ENCODE measurements at regions not wholly inside any gene's neighbourhood (a gene's known extent, or its start where the extent isn't known, plus 50 kb on each side); places are given as distances from the start of the nearest gene placed in this dataset.

DNA sequence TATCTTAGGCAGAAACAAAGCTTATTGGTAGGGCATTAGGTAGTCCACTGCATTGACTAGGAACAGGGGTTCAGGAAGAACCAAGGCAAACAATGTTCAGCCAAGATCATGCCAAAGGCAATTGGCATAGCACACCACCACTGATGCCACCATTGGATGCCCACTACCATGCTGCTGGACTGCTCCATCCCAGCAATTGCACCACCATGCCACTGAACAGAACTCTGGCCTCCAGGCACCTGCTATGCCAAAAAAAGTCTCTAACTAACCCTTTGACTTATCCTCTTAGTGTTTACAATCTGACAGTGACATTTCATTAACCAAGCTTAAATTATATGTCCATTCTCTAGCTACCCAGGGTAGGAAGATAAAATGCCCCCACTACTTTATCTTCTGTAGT is 509.6 kb upstream of the CAMK1G start:
- Histone ChIP-seq H3K36me3 (no peaks in the 10 kb centered on the region), H3K4me3 (no peak overlapping the region), H3K27me3 (no peaks in the 10 kb centered on the region), H3K4me1 (no peaks in the 10 kb centered on the region), H3K9me3 (replicated peaks) (no peaks in the 10 kb centered on the region), H3K27ac (no peak overlapping the region)
- no peak for DNase-seq

DNA sequence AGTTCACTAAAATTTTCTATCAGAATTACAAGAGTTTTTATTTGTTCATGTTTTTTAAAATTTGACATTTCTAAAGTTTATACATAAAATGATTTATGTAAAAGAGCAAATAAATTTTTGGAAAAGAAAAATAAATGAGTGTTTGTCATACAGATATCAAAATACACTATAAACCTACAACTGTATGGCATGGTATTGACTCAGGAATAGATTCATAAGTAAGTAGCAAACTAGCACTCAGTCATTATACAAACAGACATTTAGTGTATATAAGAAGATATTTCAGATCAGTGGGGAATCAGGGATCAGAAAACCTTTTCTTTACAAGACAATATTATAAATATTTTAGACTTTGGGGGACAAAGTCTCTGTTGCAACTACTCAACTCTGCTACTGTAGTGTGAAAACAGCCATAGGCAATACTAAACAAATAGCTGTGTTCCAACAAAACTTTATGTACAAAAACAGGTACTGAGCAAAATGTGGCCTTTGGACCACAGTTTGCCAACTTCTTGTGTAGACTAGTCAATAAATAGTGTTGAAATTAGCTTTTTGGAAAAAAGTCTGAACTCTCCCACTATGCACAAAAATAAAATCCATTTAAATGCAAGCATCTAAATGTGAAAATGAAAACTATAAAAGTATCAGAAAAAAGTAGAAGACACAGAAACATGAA is 508.8 kb upstream of the CAMK1G start:
- Histone ChIP-seq H3K36me3 (no peaks in the 10 kb centered on the region), H3K4me3 (no peak overlapping the region), H3K27ac (no peak overlapping the region), H3K4me1 (peaks cover 2% of the 10 kb centered on the region), H3K9me3 (replicated peaks) (no peaks in the 10 kb centered on the region), H3K27me3 (no peaks in the 10 kb centered on the region)
- DNase-seq, result no peak

GRCh38 chr1:209076688-209077087 is 506.8 kb upstream of the CAMK1G start:
- Histone ChIP-seq H3K4me1 (peaks cover 8% of the 10 kb centered on the region), H3K27ac (no peak overlapping the region), H3K4me3 (no peak overlapping the region), H3K27me3 (no peaks in the 10 kb centered on the region), H3K9me3 (replicated peaks) (no peaks in the 10 kb centered on the region), H3K36me3 (no peaks in the 10 kb centered on the region)
- peak; percentile 47 to 73 for DNase-seq

GRCh38 chr1:209080170-209080781 is 503.2 kb upstream of the CAMK1G start:
- DNase-seq, result peak in 1 of 2 experiments; percentile 38
- Histone ChIP-seq H3K4me1 (peaks cover 8% of the 10 kb centered on the region), H3K36me3 (no peaks in the 10 kb centered on the region), H3K9me3 (replicated peaks) (no peaks in the 10 kb centered on the region), H3K4me3 (no peak overlapping the region), H3K27me3 (no peaks in the 10 kb centered on the region), H3K27ac (no peak overlapping the region)

GRCh38 chr1:209086486-209087192 is 496.9 kb upstream of the CAMK1G start:
- Histone ChIP-seq H3K27ac (no peak overlapping the region), H3K36me3 (no peaks in the 10 kb centered on the region), H3K4me1 (no peaks in the 10 kb centered on the region; the same call in 1 of the 2 replicates), H3K27me3 (no peaks in the 10 kb centered on the region), H3K9me3 (replicated peaks) (no peaks in the 10 kb centered on the region; the same call in 1 of the 2 replicates), H3K4me3 (no peak overlapping the region)
- no peak for DNase-seq

GRCh38 chr1:209094384-209094783 is 489.1 kb upstream of the CAMK1G start:
- peak in 1 of 2 experiments; percentile 34 for DNase-seq
- H3K27me3 ChIP-seq, result no peaks in the 10 kb centered on the region
- no peak overlapping the region for H3K4me3 ChIP-seq
- H3K9me3 ChIP-seq (replicated peaks), result no peaks in the 10 kb centered on the region; the same call in 1 of the 2 replicates
- H3K27ac ChIP-seq, result no peak overlapping the region
- no peaks in the 10 kb centered on the region for H3K36me3 ChIP-seq
- H3K4me1 ChIP-seq, result peaks cover 33% of the 10 kb centered on the region

GRCh38 chr1:209095627-209096595 is 487.6 kb upstream of the CAMK1G start:
- Histone ChIP-seq H3K36me3 (no peaks in the 10 kb centered on the region), H3K9me3 (replicated peaks) (no peaks in the 10 kb centered on the region), H3K27me3 (no peaks in the 10 kb centered on the region), H3K4me3 (no peak overlapping the region), H3K27ac (peak overlapping the region; percentile 26), H3K4me1 (peaks cover 33% of the 10 kb centered on the region)
- DNase-seq, result peak; percentile 50 to 67

DNA sequence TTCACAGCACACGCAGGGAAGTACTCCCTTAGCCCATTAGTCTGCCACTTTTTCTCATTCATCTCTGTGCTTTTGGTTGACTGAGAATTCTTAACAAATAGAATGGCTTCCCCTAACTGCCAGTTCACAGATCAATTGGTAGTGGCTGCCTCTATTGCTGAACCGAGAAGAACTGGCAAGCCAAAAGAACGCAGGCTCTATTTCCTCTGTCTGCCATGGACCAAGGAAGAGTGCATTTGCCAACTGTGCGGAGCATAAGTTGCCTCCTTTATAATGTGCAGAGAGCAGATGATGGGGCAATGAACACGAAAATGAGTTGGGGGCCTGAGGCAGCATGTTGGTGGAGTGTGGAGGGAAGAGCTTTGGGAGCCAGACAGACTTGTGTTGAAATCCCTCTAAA is 483.1 kb upstream of the CAMK1G start:
- no peaks in the 10 kb centered on the region for H3K36me3 ChIP-seq
- no peak overlapping the region for H3K4me3 ChIP-seq
- no peaks in the 10 kb centered on the region for H3K27me3 ChIP-seq
- H3K27ac ChIP-seq, result no peak overlapping the region
- DNase-seq, result no peak
- peaks cover 57% of the 10 kb centered on the region for H3K4me1 ChIP-seq
- no peaks in the 10 kb centered on the region for H3K9me3 ChIP-seq (replicated peaks)

DNA sequence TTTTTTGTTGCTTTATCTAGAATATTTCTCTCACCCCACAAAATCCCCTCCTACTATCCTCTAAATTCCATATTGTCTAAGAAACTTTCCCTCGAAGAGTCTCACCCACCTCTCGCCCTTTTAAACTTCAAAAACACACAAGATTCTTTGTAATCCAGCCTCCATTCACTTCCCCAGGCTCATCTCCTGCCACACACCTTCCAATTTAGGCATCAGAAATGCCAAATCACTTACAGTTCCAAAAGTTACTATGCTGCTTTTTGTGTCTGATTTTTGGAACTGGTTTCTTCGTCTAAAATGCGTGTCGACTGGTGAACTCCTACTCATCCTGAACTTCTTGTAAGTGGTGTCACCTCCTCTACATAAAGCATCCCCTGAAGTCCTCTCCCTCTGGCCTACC is 482.4 kb upstream of the CAMK1G start:
- Histone ChIP-seq H3K36me3 (no peaks in the 10 kb centered on the region), H3K9me3 (replicated peaks) (no peaks in the 10 kb centered on the region), H3K27ac (no peak overlapping the region), H3K4me3 (no peak overlapping the region), H3K27me3 (no peaks in the 10 kb centered on the region), H3K4me1 (peaks cover 57% of the 10 kb centered on the region)
- no peak for DNase-seq

DNA sequence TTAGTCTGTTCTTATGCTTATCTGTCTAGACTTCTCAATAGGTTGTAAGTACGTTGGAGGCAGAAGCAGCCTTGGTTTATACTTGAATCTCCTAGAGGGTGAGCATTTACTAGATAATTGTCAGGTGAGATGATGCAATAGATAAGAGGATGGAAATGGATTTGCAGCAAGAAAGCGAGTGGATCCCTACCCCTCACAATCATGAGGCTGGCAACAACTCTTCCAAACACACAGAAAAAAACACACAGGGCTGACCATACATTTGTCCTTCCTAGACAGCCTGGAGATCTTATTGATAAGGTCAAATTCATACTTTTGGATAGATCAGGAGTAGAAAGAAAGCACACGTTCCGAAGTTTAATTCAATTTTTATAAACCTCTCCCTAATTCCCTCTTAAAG is 481.4 kb upstream of the CAMK1G start:
- no peak overlapping the region for H3K27ac ChIP-seq
- no peak overlapping the region for H3K4me3 ChIP-seq
- H3K27me3 ChIP-seq, result no peaks in the 10 kb centered on the region
- no peak for DNase-seq
- H3K36me3 ChIP-seq, result no peaks in the 10 kb centered on the region
- no peaks in the 10 kb centered on the region for H3K9me3 ChIP-seq (replicated peaks)
- H3K4me1 ChIP-seq, result peaks cover 58% of the 10 kb centered on the region

DNA sequence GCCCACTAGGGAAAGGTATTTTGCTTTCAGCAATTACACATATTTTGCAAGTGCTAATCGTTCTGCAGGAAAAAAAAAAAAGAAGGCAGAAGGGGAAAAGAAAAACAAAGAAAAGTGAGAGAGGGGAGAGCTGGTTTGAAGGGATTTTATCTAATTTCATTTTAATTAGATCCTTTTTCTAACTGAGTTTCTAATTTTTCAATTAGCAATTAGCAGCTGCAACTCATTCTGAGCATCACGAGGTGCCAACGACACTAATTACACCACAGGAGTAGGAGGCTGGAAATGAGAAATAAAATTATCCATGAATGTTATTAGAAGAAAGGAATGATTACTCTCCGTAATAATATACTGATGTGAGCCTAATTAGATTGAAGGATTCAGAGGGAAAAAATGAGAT is 481.0 kb upstream of the CAMK1G start:
- no peak overlapping the region; the same call in 1 of the 2 replicates for H3K27ac ChIP-seq

GRCh38 chr1:209103092-209103491 is 480.4 kb upstream of the CAMK1G start:
- peak; percentile 39 to 77 for DNase-seq
- H3K4me3 ChIP-seq, result no peak overlapping the region
- peak overlapping the region; percentile 1; the same call in 1 of the 2 replicates for H3K27ac ChIP-seq
- H3K36me3 ChIP-seq, result no peaks in the 10 kb centered on the region
- H3K4me1 ChIP-seq, result peaks cover 51% of the 10 kb centered on the region
- no peaks in the 10 kb centered on the region for H3K9me3 ChIP-seq (replicated peaks)
- H3K27me3 ChIP-seq, result no peaks in the 10 kb centered on the region

More for the DNA sequence above, 481.0 kb upstream of the CAMK1G start:
- no peak overlapping the region for H3K4me3 ChIP-seq
- H3K27me3 ChIP-seq, result no peaks in the 10 kb centered on the region
- H3K36me3 ChIP-seq, result no peaks in the 10 kb centered on the region
- no peak for DNase-seq
- H3K4me1 ChIP-seq, result peaks cover 56% of the 10 kb centered on the region
- no peaks in the 10 kb centered on the region for H3K9me3 ChIP-seq (replicated peaks)

DNA sequence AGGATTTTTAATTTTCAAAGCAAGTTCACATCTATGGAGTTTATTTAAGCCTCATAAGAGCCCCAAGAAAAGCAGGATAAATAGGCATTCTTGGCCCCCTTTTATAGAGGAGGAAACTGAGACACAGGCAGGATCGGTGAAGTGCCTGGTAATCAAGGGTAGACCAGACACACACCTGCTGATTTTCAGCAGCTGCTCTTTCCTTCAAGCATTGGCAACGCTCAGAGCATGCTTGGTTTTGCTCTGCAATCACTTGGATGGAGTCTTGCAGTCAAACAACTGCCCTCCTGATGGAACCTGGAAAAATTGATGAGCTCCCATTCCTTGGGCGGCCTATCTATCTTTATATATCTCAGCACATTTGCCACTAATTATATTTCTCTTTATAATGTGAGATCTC is 478.9 kb upstream of the CAMK1G start:
- DNase-seq, result peak; percentile 36 to 61
- Histone ChIP-seq H3K9me3 (replicated peaks) (no peaks in the 10 kb centered on the region), H3K4me3 (no peak overlapping the region), H3K36me3 (no peaks in the 10 kb centered on the region), H3K4me1 (peaks cover 45% of the 10 kb centered on the region), H3K27ac (no peak overlapping the region), H3K27me3 (no peaks in the 10 kb centered on the region)

GRCh38 chr1:209105701-209106100 is 477.8 kb upstream of the CAMK1G start:
- H3K27me3 ChIP-seq, result no peaks in the 10 kb centered on the region
- peaks cover 45% of the 10 kb centered on the region for H3K4me1 ChIP-seq
- H3K27ac ChIP-seq, result peak overlapping the region; percentile 87
- no peaks in the 10 kb centered on the region for H3K36me3 ChIP-seq
- no peaks in the 10 kb centered on the region for H3K9me3 ChIP-seq (replicated peaks)
- DNase-seq, result peak in 1 of 2 experiments; percentile 30
- H3K4me3 ChIP-seq, result no peak overlapping the region; the same call in 1 of the 2 replicates

All from SJCRH30 (cell line).